ENCODE measurements at regions not wholly inside any gene's neighbourhood (a gene's known extent, or its start where the extent isn't known, plus 50 kb on each side); places are given as distances from the start of the nearest gene placed in this dataset.
"Not testable (repeated sequence)": the region's sequence is repeated elsewhere in the genome, so short reads cannot be mapped to it uniquely, and the experiment has no call there.

DNA sequence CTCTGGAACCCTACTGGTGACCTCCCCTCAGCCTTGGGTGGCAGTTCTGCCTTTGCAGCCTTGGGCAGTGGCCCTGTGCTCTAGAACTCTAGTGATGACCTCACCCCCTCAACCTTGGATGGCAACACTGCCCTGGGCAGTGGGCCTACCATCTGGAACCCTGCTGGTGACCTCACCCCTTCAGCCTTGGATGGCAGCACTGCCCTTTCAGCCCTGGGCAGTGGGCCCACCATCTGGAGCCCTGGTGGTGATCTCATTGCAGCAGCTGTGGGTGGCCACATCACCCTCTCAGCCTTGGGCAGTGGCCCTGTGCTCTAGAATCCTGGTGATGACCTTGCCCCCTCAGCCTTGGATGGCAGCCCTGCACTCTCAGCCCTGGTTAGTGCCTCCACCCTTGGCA lies 129.3 kb downstream of the RBMX2 start:
- no peaks in the 10 kb centered on the region for H3K9me3 ChIP-seq
- TF ChIP-seq EP300 (IDR thresholded peaks at IDR 0.05): no peak
- no peak for TF ChIP-seq POLR2A (IDR thresholded peaks at IDR 0.05)
- no peak for TF ChIP-seq CTCF (IDR thresholded peaks at IDR 0.05)
- TF ChIP-seq POLR2AphosphoS5 (IDR thresholded peaks at IDR 0.05): no peak
- no peaks in the 10 kb centered on the region for H3K36me3 ChIP-seq
- H3K27me3 ChIP-seq: no peaks in the 10 kb centered on the region
- peak; percentile 16 for ATAC-seq
- no peak overlapping the region for H3K27ac ChIP-seq
- no peak overlapping the region for H3K4me3 ChIP-seq
- H3K4me1 ChIP-seq: no peaks in the 10 kb centered on the region

DNA sequence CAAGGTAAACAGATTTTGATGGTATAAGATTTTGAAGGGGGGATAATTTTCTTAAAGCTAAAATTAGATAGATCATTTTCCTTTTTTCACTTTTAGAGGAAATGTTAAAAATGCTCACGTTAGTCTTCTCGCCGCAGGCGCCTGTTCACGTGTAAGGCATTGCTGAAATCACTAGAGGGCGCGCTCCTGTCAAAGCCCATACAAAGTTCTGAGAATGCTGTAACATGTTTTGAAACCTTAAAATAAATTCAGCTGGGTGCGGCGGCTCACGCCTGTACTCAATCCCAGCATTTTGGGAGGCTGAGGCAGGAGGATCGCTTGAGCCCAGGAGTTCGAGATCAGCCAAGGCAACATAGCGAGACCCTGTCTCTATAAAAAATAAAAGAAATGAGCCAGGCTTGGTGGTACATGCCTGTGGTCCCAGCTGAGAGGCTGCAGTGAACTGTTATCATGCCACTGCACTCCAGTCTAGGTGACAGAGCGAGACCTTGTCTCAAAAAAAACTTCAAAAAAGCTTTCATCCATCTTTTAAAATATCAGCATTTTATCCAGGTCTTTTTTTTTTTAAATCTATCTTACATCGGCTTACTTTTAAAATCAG lies 138.0 kb downstream of the RBMX2 start:
- no peaks in the 10 kb centered on the region for H3K36me3 ChIP-seq
- no peaks in the 10 kb centered on the region for H3K4me1 ChIP-seq
- no peak for TF ChIP-seq POLR2A (IDR thresholded peaks at IDR 0.05)
- TF ChIP-seq EP300 (IDR thresholded peaks at IDR 0.05): no peak
- peak; percentile 31 to 68 (median 48) for TF ChIP-seq CTCF (IDR thresholded peaks at IDR 0.05)
- no peaks in the 10 kb centered on the region for H3K9me3 ChIP-seq
- H3K27me3 ChIP-seq: no peaks in the 10 kb centered on the region
- no peak for ATAC-seq
- WGBS, 2 donors (ENCODE audit: low coverage in 1 of 2): 8 to 14% methylated on average over 8 to 9 of the region's 15 CpGs
- H3K4me3 ChIP-seq: no peak overlapping the region
- H3K27ac ChIP-seq: no peak overlapping the region

- H3K4me3 ChIP-seq: no peak overlapping the region
- WGBS, 2 donors (ENCODE audit: low coverage in 1 of 2): 64 to 74% methylated on average over 4 of the region's 4 CpGs
- no peaks in the 10 kb centered on the region for H3K27me3 ChIP-seq
- no peaks in the 10 kb centered on the region for H3K9me3 ChIP-seq
- H3K27ac ChIP-seq: no peak overlapping the region
- no peaks in the 10 kb centered on the region for H3K4me1 ChIP-seq
- no peaks in the 10 kb centered on the region for H3K36me3 ChIP-seq
- ATAC-seq: no peak
- TF ChIP-seq POLR2A (IDR thresholded peaks at IDR 0.05) (no peak), CTCF (IDR thresholded peaks at IDR 0.05) (no peak), EP300 (IDR thresholded peaks at IDR 0.05) (no peak), POLR2AphosphoS5 (IDR thresholded peaks at IDR 0.05) (no peak)
Measured at GRCh38 chrX:130543603-130544325, 142.0 kb downstream of the RBMX2 start.

DNA sequence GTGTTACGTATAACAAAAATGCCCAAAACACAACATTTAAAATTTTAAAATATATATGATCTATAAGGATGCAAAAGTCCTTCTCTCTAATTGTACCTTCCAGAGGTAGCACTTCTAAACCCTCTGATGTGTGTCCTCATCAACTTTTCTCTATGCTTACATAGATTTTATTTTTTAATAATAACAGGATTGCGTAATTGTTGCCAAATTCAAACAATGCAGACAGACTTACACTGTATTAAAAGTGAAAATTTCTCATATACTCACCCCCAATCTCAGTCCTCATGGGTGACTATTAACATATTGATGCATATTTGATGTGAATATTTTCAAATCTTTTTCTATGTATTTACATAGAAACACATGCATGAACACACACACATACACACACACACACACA lies 144.0 kb downstream of the RBMX2 start:
- no peaks in the 10 kb centered on the region for H3K36me3 ChIP-seq
- TF ChIP-seq POLR2AphosphoS5 (IDR thresholded peaks at IDR 0.05) (no peak), CTCF (IDR thresholded peaks at IDR 0.05) (no peak), EP300 (IDR thresholded peaks at IDR 0.05) (no peak), POLR2A (IDR thresholded peaks at IDR 0.05) (no peak)
- H3K27ac ChIP-seq: no peak overlapping the region
- peaks cover 0 to 9% (median 0%) of the 10 kb centered on the region in 3 donors for H3K4me1 ChIP-seq
- no peaks in the 10 kb centered on the region for H3K9me3 ChIP-seq
- H3K27me3 ChIP-seq: no peaks in the 10 kb centered on the region
- no peak for ATAC-seq
- H3K4me3 ChIP-seq: no peak overlapping the region
- 90 to 91% methylated on average over 2 of the region's 2 CpGs for WGBS, 2 donors (ENCODE audit: low coverage in 1 of 2)

- H3K9me3 ChIP-seq, H3K4me1 ChIP-seq, H3K36me3 ChIP-seq, H3K27me3 ChIP-seq, H3K4me3 ChIP-seq, ATAC-seq: not testable (repeated sequence)
- peak overlapping the region in 2 of 4 donors; percentile 43 to 66 for H3K27ac ChIP-seq
- 19 to 80% methylated on average over 1 to 3 of the region's 5 CpGs for WGBS, 2 donors (ENCODE audit: low coverage in 1 of 2)
Measured at GRCh38 chrX:130549382-130549781, 147.6 kb downstream of the RBMX2 start.
